GM20000 (cell line): ENCODE measurements at regions not wholly inside any gene's neighbourhood (a gene's known extent, or its start where the extent isn't known, plus 50 kb on each side); places are given as distances from the start of the nearest gene placed in this dataset.

Experiments
- DNase-seq: peaks from one replicate; pipeline ENCODE4 v3.0.0; 2012; ENCODE audit warnings: low spot score
- CTCF ChIP-seq: IDR thresholded peaks from 2 replicates; pipeline ENCODE4 v1.5.1; 2012; ENCODE audit warnings: mild to moderate bottlenecking, control low read depth; ENCODE audit errors: extremely low read depth, missing control alignments

DNA sequence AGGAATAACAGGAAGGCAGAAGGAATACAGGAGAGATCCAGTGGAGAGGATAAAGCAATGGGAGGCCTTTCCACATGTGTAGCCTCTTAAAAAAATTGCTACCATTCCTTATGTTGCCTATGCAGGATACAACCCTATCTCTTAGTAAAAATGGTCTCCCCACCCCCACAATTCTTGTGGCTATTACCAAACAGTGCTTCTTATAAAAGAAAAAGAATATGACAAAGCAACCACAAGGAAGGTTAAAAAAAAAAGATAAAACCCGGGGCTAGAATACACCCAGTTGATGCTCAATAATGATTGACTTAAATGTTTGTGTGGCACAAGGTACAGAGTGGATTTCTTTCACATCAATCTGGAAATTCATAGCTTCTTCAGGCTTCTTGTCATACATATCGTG, 250.9 kb downstream of the HIVEP2 start:
- no peak for TF ChIP-seq CTCF
- DNase-seq = no peak

DNA sequence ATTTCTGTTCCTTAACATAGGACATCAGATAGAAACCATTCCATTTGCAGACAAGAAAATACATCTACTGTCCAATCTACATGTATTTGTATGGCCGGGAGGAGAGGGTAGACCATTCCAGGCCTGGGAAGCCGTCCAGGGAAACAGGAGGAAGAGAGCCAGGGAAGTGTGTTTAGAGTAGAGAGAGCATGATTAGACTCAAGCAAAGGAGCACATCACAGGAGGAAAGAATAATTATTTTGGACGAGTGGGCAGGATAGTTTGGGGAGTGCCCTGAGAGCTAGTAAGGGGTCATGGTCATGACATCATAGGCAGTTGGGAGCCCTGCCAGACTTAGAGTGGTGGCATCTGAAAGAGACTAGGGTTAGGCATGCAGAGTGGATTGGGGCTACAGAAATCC, 250.0 kb downstream of the HIVEP2 start:
- no peak for TF ChIP-seq CTCF
- DNase-seq = no peak

DNA sequence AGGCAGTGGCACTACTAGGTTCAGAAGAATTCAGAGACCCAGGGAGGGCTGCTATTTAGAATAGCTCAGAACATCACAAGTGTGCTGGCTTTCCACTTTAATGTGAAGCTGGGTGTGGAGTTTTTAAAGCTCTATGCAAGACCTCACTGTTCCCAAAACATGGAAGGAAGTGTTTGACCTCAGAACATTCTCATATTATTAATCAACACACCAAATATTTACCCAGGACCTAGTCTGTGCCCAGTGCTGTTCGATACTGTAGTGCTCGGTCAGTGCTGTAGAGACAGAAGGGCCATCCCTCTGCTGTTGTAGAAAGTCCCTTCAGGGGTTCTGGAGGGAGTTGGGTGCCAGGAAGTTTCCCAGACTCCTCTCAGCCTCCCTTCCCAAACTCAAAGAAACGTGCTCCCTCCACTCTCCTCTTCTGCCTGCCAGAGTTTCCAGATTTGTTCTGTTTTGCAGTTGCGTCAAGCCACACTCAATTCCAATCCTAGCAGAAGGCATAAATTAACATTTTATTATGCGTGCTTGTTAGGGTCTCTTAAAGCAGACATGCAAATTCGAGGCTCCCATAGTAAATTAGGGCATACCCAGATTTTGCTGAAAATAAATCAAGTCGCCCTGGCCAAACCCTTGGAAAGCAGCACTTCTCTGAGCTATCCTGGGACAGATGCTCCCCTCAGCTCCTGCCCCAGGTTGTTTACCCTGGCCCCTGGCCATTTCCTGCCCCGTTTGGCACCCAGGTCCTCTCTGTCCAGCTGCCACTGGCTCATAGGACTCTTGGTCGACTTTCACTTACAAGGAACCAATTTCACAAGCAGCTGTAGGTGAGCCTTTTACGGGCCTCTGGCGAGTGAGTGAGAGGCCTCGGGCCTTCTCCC, 248.6 kb downstream of the HIVEP2 start:
- no peak for DNase-seq
- TF ChIP-seq CTCF = no peak

- no peak for TF ChIP-seq CTCF
- DNase-seq = no peak
Measured at GRCh38 chr6:142697001-142697335, 248.0 kb downstream of the HIVEP2 start.

DNA sequence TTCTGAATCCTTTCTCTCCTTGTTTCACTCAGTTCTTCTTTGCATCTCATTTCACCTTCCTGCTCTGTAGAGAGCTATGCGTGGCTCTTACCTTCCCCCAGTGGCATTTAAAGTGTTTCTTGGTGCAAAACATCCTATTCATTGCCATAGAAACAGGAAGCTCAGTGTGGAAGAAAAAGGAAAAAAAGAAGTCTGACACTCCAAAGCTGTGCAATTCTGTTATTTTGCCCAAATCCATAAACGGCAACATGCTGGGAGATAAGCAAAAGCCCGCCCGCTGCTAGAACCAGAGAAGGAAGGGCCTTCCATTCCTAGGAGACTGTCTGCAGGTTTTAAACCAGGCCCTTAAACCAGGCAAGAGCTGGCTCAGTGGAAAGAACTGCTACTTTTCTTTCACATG, 247.1 kb downstream of the HIVEP2 start:
- DNase-seq = no peak
- TF ChIP-seq CTCF = no peak

- no peak for DNase-seq
- TF ChIP-seq CTCF = no peak
Measured at GRCh38 chr6:142698751-142699150, 246.2 kb downstream of the HIVEP2 start.

DNA sequence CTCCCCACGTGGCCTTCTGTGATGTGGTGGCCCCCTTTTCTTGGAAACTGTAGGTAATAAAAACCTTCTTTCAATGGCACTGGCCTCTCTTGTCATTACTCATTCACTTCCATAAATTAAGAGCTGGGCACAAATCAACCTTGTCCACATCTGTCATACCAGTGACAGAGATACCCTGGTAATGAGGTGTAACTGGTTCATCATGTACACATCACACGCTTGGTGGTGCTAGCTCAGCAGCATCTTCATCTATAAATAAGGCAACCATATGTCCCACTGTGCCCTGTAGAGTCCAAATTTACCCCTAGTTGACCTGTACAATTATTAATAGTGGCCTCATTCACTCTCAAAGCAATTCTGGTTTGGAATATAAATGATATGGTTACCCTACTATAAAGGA, 245.6 kb downstream of the HIVEP2 start:
- TF ChIP-seq CTCF = no peak
- no peak for DNase-seq
